H9 (cell line): ENCODE measurements at regions not wholly inside any gene's neighbourhood (a gene's known extent, or its start where the extent isn't known, plus 50 kb on each side); places are given as distances from the start of the nearest gene placed in this dataset.

Experiments
- DNase-seq: peaks from one replicate; pipeline ENCODE4 v3.0.0-alpha.2; 2017
- H2AFZ ChIP-seq: one replicate; pipeline ENCODE4 v1.6.1; 2013; ENCODE audit warnings: mild to moderate bottlenecking, low read length, control low read depth, moderate library complexity
- H2AK5ac ChIP-seq: 2 replicates; pipeline ENCODE4 v1.6.1; 2013; ENCODE audit warnings: low read length, control low read depth, mixed read lengths; ENCODE audit not compliant: insufficient read length
- H2BK120ac ChIP-seq: one replicate; pipeline ENCODE4 v1.6.1; 2013; ENCODE audit warnings: low read depth, mild to moderate bottlenecking, low read length, control low read depth, inconsistent platforms; ENCODE audit not compliant: poor library complexity, severe bottlenecking
- H2BK12ac ChIP-seq: 2 replicates; pipeline ENCODE4 v1.6.1; 2013; ENCODE audit warnings: low read length, control low read depth, mixed read lengths, low read depth; ENCODE audit not compliant: insufficient read length
- H2BK15ac ChIP-seq: 2 replicates; pipeline ENCODE4 v1.6.1; 2013; ENCODE audit warnings: low read depth, low read length, control low read depth
- H2BK20ac ChIP-seq: one replicate; pipeline ENCODE4 v1.6.1; 2013; ENCODE audit warnings: low read depth, mild to moderate bottlenecking, low read length, control low read depth, inconsistent platforms; ENCODE audit not compliant: poor library complexity, severe bottlenecking
- H2BK5ac ChIP-seq: 2 replicates; pipeline ENCODE4 v1.6.1; 2013; ENCODE audit warnings: low read length, control low read depth, mixed read lengths; ENCODE audit not compliant: insufficient read length
- H3K14ac ChIP-seq: 2 replicates; pipeline ENCODE4 v1.6.1; 2013; ENCODE audit warnings: low read length, control low read depth; ENCODE audit not compliant: insufficient read depth
- H3K18ac ChIP-seq: 2 replicates; pipeline ENCODE4 v1.6.1; 2013; ENCODE audit warnings: low read depth, mild to moderate bottlenecking, mixed read lengths, low read length, control low read depth; ENCODE audit not compliant: insufficient read length
- H3K23ac ChIP-seq: 2 replicates; pipeline ENCODE4 v1.6.1; 2013; ENCODE audit warnings: low read length, control low read depth, mixed read lengths, low read depth; ENCODE audit not compliant: insufficient read length
- H3K23me2 ChIP-seq: 2 replicates; pipeline ENCODE4 v1.6.1; 2013; ENCODE audit warnings: low read depth, mild to moderate bottlenecking, mixed read lengths, low read length, control low read depth; ENCODE audit not compliant: insufficient read length, poor library complexity, severe bottlenecking
- H3K27ac ChIP-seq: 2 replicates; pipeline ENCODE4 v1.5.1; 2013; ENCODE audit warnings: low read length, control low read depth, mixed read lengths, low read depth; ENCODE audit not compliant: insufficient read length
- H3K27me3 ChIP-seq: 2 replicates; pipeline ENCODE4 v1.6.1; 2013; ENCODE audit warnings: low read length, control low read depth, inconsistent platforms; ENCODE audit not compliant: insufficient read depth
- H3K4ac ChIP-seq: 2 replicates; pipeline ENCODE4 v1.6.1; 2013; ENCODE audit warnings: low read depth, mild to moderate bottlenecking, control low read depth, inconsistent platforms, low read length, moderate library complexity
- H3K4me1 ChIP-seq: 2 replicates; pipeline ENCODE4 v1.6.1; 2013; ENCODE audit warnings: low read length, control low read depth, inconsistent platforms; ENCODE audit not compliant: insufficient read depth
- H3K4me2 ChIP-seq: 2 replicates; pipeline ENCODE4 v1.6.1; 2013; ENCODE audit warnings: low read length, control low read depth, mixed read lengths; ENCODE audit not compliant: insufficient read length, insufficient read depth
- H3K56ac ChIP-seq: 2 replicates; pipeline ENCODE4 v1.6.1; 2013; ENCODE audit warnings: low read depth, mild to moderate bottlenecking, mixed read lengths, low read length, control low read depth; ENCODE audit not compliant: insufficient read length
- H3K79me1 ChIP-seq: 2 replicates; pipeline ENCODE4 v1.6.1; 2013; ENCODE audit warnings: low read depth, mild to moderate bottlenecking, moderate library complexity, low read length, control low read depth, inconsistent platforms; ENCODE audit not compliant: insufficient read depth, poor library complexity, severe bottlenecking
- H3K79me2 ChIP-seq: 2 replicates; pipeline ENCODE4 v1.6.1; 2013; ENCODE audit warnings: low read length, control low read depth, inconsistent platforms; ENCODE audit not compliant: insufficient read depth
- H3K9ac ChIP-seq: 2 replicates; pipeline ENCODE4 v1.6.1; 2013; ENCODE audit warnings: low read length, control low read depth, mixed read lengths; ENCODE audit not compliant: insufficient read length; ENCODE audit errors: extremely low read depth
- H3K9me3 ChIP-seq: one replicate; pipeline ENCODE4 v1.6.1; 2013; ENCODE audit warnings: low read depth, low read length, inconsistent platforms; ENCODE audit not compliant: control insufficient read depth
- H3T11ph ChIP-seq: one replicate; pipeline ENCODE4 v1.6.1; 2013; ENCODE audit warnings: mild to moderate bottlenecking, low read length, control low read depth, inconsistent platforms
- H4K20me1 ChIP-seq: one replicate; pipeline ENCODE4 v1.6.1; 2013; ENCODE audit not compliant: control insufficient read depth, insufficient read length, insufficient read depth
- H4K5ac ChIP-seq: 2 replicates; pipeline ENCODE4 v1.6.1; 2013; ENCODE audit warnings: low read depth, mild to moderate bottlenecking, mixed read lengths, low read length, control low read depth; ENCODE audit not compliant: insufficient read length
- H4K8ac ChIP-seq: replicated peaks from 2 replicates; pipeline ENCODE4 v1.6.1; 2013; ENCODE audit warnings: low read length, control low read depth, mixed read lengths, low read depth; ENCODE audit not compliant: insufficient read length
- H4K91ac ChIP-seq: 2 replicates; pipeline ENCODE4 v1.6.1; 2013; ENCODE audit warnings: low read depth, mild to moderate bottlenecking, moderate library complexity, mixed read lengths, low read length, control low read depth; ENCODE audit not compliant: insufficient read length
- H3K27ac Mint-ChIP-seq, 3 experiments: 2 replicates in 2 of 3; 3 replicates in 1 of 3; pipeline ENCODE4 v1.8.0; 2020 to 2021; ENCODE audit warnings: mixed read lengths in 3 of 3, mild to moderate bottlenecking in 1 of 3, moderate library complexity in 1 of 3
- H3K27me3 Mint-ChIP-seq: 2 replicates; pipeline ENCODE4 v1.8.0; 2021; ENCODE audit warnings: low read depth, mild to moderate bottlenecking, moderate library complexity, mixed read lengths
- H3K36me3 Mint-ChIP-seq, 3 experiments: 2 replicates in 2 of 3; 3 replicates in 1 of 3; pipeline ENCODE4 v1.8.0; 2020 to 2021; ENCODE audit warnings: low read depth in 3 of 3, mixed read lengths in 3 of 3; ENCODE audit not compliant: insufficient read depth in 1 of 3
- H3K4me1 Mint-ChIP-seq, 2 experiments: 2 replicates each; pipeline ENCODE4 v1.8.0; 2020; ENCODE audit warnings: mixed read lengths in 2 of 2
- H3K4me3 Mint-ChIP-seq, 2 experiments: 2 replicates in 1 of 2; 3 replicates in 1 of 2; pipeline ENCODE4 v1.8.0; 2020 to 2021; ENCODE audit warnings: mild to moderate bottlenecking in 2 of 2, mixed read lengths in 2 of 2, moderate library complexity in 1 of 2
- H3K9me3 Mint-ChIP-seq, 2 experiments: 2 replicates in 1 of 2; 3 replicates in 1 of 2; pipeline ENCODE4 v1.8.0; 2020; ENCODE audit warnings: mild to moderate bottlenecking in 2 of 2, mixed read lengths in 2 of 2, moderate library complexity in 1 of 2
- CTCF ChIP-seq: fragments of 200-600 bp; sonication (generic); conservative IDR thresholded peaks from 3 replicates; pipeline ENCODE4 v1.8.0; 2021; ENCODE audit warnings: antibody characterized with exemption, mild to moderate bottlenecking
- WGBS: extraction: QIAGEN DNeasy Blood & Tissue Kit; methylation state at CpG from one replicate; pipeline ENCODE4 v1.1.7; 2013; ENCODE audit warnings: missing lambda C conversion rate, low lambda C conversion rate, mixed read lengths; ENCODE audit not compliant: insufficient read length; ENCODE audit errors: extremely low coverage; 5-methylcytosine and 5-hydroxymethylcytosine counted together

DNA sequence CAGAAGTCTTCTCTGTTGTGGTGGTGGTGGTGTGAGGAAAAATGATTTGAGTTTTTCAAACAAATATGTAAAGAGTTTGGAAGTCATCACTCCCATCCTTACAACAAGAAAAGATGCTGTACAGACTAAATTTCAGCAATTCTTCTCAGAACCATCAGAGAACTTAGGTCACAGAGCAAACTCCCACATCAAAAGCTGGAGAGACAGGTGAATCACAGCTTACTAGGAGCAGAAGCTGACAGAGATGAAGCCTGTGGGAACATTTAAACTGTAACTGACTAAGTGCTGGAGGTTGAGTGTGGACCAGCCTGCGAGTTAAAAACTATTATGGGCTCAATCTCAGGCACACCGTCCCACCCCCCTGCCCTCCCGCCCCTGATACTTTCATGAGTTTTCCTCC lies 97.3 kb downstream of the AKR1D1 start:
- H3K27ac Mint-ChIP-seq, result no peak overlapping the region
- H3K56ac ChIP-seq, result no peak overlapping the region
- no peak overlapping the region for H3T11ph ChIP-seq
- no peaks in the 10 kb centered on the region for H3K79me1 ChIP-seq
- H3K9ac ChIP-seq, result no peak overlapping the region
- no peak overlapping the region for H3K23ac ChIP-seq
- no peak overlapping the region for H3K4me2 ChIP-seq
- no peak overlapping the region for H2AK5ac ChIP-seq
- H2BK12ac ChIP-seq, result no peak overlapping the region
- no peak overlapping the region for H2BK15ac ChIP-seq
- peaks cover 26 to 28% of the 10 kb centered on the region in 2 experiments for H3K4me1 Mint-ChIP-seq
- H3K23me2 ChIP-seq, result no peaks in the 10 kb centered on the region
- H4K8ac ChIP-seq, result no peak overlapping the region
- H3K14ac ChIP-seq, result no peak overlapping the region
- no peak overlapping the region for H4K5ac ChIP-seq
- no peak overlapping the region for H4K91ac ChIP-seq
- H2BK5ac ChIP-seq, result no peak overlapping the region
- no peak overlapping the region for H3K18ac ChIP-seq
- no peaks in the 10 kb centered on the region for H3K27me3 Mint-ChIP-seq
- no peak overlapping the region for H2BK120ac ChIP-seq
- no peaks in the 10 kb centered on the region for H3K27me3 ChIP-seq
- peaks cover 9% of the 10 kb centered on the region; the same call in 1 of the 2 replicates for H3K4me1 ChIP-seq
- no peak overlapping the region for H2AFZ ChIP-seq
- H3K79me2 ChIP-seq, result no peaks in the 10 kb centered on the region
- no peaks in the 10 kb centered on the region for H3K9me3 ChIP-seq
- H3K4me3 Mint-ChIP-seq, result no peak overlapping the region
- no peak overlapping the region for H3K4ac ChIP-seq
- no peaks in the 10 kb centered on the region for H4K20me1 ChIP-seq
- H2BK20ac ChIP-seq, result no peak overlapping the region
- no peak for DNase-seq
- TF ChIP-seq CTCF, result no peak
- no peak overlapping the region for H3K27ac ChIP-seq
- H3K36me3 Mint-ChIP-seq, result peaks cover 14 to 32% (median 15%) of the 10 kb centered on the region in 3 experiments
- no CpG with 5 or more reads among the region's 3 CpGs for WGBS
- H3K9me3 Mint-ChIP-seq, result peaks cover 26% of the 10 kb centered on the region in 2 experiments
